Prostate gland (tissue), 2 donors: ENCODE measurements at regions not wholly inside any gene's neighbourhood (a gene's known extent, or its start where the extent isn't known, plus 50 kb on each side); places are given as distances from the start of the nearest gene placed in this dataset.

Experiments used
- POLR2A ChIP-seq: fragments of 450-650 bp; IDR thresholded peaks from one replicate; pipeline ENCODE4 v1.6.1; 2016; ENCODE audit warnings: antibody characterized with exemption, mild to moderate bottlenecking
- POLR2AphosphoS5 ChIP-seq: sonication (generic); formaldehyde crosslinking; IDR thresholded peaks from one replicate; pipeline ENCODE4 v1.6.1; 2017; ENCODE audit warnings: antibody characterized with exemption
- TF ChIP-seq, protein P1 (sequence below), 4 experiments: fragments of 200-600 bp in 2 of 4; fragments of 450-650 bp in 2 of 4; sonication (generic) in 2 of 4; IDR thresholded peaks; 1 replicate in 3 of 4; 2 replicates in 1 of 4; pipeline ENCODE4 v1.5.1; 2016 to 2019; ENCODE audit warnings: antibody characterized with exemption in 4 of 4, mild to moderate bottlenecking in 2 of 4, moderate library complexity in 2 of 4

- TF ChIP-seq, protein P1, sequence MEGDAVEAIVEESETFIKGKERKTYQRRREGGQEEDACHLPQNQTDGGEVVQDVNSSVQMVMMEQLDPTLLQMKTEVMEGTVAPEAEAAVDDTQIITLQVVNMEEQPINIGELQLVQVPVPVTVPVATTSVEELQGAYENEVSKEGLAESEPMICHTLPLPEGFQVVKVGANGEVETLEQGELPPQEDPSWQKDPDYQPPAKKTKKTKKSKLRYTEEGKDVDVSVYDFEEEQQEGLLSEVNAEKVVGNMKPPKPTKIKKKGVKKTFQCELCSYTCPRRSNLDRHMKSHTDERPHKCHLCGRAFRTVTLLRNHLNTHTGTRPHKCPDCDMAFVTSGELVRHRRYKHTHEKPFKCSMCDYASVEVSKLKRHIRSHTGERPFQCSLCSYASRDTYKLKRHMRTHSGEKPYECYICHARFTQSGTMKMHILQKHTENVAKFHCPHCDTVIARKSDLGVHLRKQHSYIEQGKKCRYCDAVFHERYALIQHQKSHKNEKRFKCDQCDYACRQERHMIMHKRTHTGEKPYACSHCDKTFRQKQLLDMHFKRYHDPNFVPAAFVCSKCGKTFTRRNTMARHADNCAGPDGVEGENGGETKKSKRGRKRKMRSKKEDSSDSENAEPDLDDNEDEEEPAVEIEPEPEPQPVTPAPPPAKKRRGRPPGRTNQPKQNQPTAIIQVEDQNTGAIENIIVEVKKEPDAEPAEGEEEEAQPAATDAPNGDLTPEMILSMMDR (IDR thresholded peaks at IDR 0.05) = no peak
- TF ChIP-seq POLR2A (no peak), POLR2AphosphoS5 (no peak)
Observed at GRCh38 chr19:30071871-30072270, 129.8 kb downstream of the URI1 start.
